CD14-positive monocyte (primary cell): ENCODE measurements at regions not wholly inside any gene's neighbourhood (a gene's known extent, or its start where the extent isn't known, plus 50 kb on each side); places are given as distances from the start of the nearest gene placed in this dataset.

Source experiments
- DNase-seq, 3 donors: peaks; one replicate each; pipeline ENCODE4 v3.0.0-alpha.2; 2011 to 2022
- H2AFZ ChIP-seq: 2 replicates; pipeline ENCODE4 v1.6.0; 2012; ENCODE audit warnings: mild to moderate bottlenecking, low read depth, low read length, inconsistent platforms; ENCODE audit not compliant: insufficient read depth, poor library complexity, severe bottlenecking
- H3K27ac ChIP-seq, 2 donors: 1 replicate in 1 of 2; 2 replicates in 1 of 2; pipeline ENCODE4 v1.5.1; 2012 to 2013; ENCODE audit warnings: low read length in 2 of 2, control low read depth in 1 of 2, inconsistent platforms in 1 of 2, low read depth in 1 of 2, mild to moderate bottlenecking in 1 of 2
- H3K27me3 ChIP-seq, 2 donors: one replicate each; pipeline versions ENCODE4 v1.6.0 to v1.6.1; 2011 to 2013; ENCODE audit warnings: low read length in 2 of 2; ENCODE audit not compliant: control insufficient read depth in 2 of 2, insufficient read depth in 2 of 2
- H3K36me3 ChIP-seq, 2 donors: replicated peaks in 1 of 2; 1 replicate in 1 of 2; 2 replicates in 1 of 2; pipeline versions ENCODE4 v1.5.1 to v1.6.1; 2012 to 2013; ENCODE audit warnings: low read length in 2 of 2, control low read depth in 1 of 2, inconsistent platforms in 1 of 2, mild to moderate bottlenecking in 1 of 2; ENCODE audit not compliant: insufficient read depth in 2 of 2, control insufficient read depth in 1 of 2
- H3K4me1 ChIP-seq, 2 donors: 1 replicate in 1 of 2; 2 replicates in 1 of 2; pipeline versions ENCODE4 v1.5.1 to v1.6.1; 2012 to 2013; ENCODE audit warnings: low read length in 2 of 2, control low read depth in 1 of 2, inconsistent platforms in 1 of 2, mild to moderate bottlenecking in 1 of 2, moderate library complexity in 1 of 2; ENCODE audit not compliant: insufficient read depth in 2 of 2, control insufficient read depth in 1 of 2
- H3K4me2 ChIP-seq: replicated peaks from 2 replicates; pipeline ENCODE3; 2012; ENCODE audit warnings: low read length, moderate library complexity, mild to moderate bottlenecking; ENCODE audit not compliant: poor library complexity, severe bottlenecking; ENCODE audit errors: extremely low read depth
- H3K4me3 ChIP-seq, 3 experiments: fragments of 200-600 bp in 1 of 3; sonication (generic) in 1 of 3; replicated peaks in 1 of 3; 1 replicate in 2 of 3; 2 replicates in 1 of 3; pipeline ENCODE4 v1.5.1; 2011 to 2013; ENCODE audit warnings: low read length in 3 of 3, mild to moderate bottlenecking in 3 of 3, control low read depth in 2 of 3, low read depth in 2 of 3, inconsistent platforms in 1 of 3, moderate library complexity in 1 of 3
- H3K79me2 ChIP-seq: 2 replicates; pipeline ENCODE4 v1.6.0; 2012; ENCODE audit warnings: mild to moderate bottlenecking, control low read depth, inconsistent platforms, low read length, moderate library complexity; ENCODE audit not compliant: insufficient read depth
- H3K9ac ChIP-seq: 2 replicates; pipeline ENCODE4 v1.6.0; 2017; ENCODE audit warnings: low read length, mild to moderate bottlenecking; ENCODE audit not compliant: insufficient read depth, poor library complexity, severe bottlenecking
- H3K9me3 ChIP-seq, 2 donors: replicated peaks in 1 of 2; 1 replicate in 1 of 2; 2 replicates in 1 of 2; pipeline versions ENCODE4 v1.5.1 to v1.6.1; 2012 to 2013; ENCODE audit warnings: low read length in 2 of 2, control low read depth in 1 of 2; ENCODE audit not compliant: control insufficient read depth in 1 of 2, insufficient read depth in 1 of 2
- H4K20me1 ChIP-seq: 2 replicates; pipeline ENCODE4 v1.6.0; 2012; ENCODE audit warnings: mild to moderate bottlenecking, low read length, control low read depth, moderate library complexity; ENCODE audit not compliant: insufficient read depth
- H3K27ac Mint-ChIP-seq, 7 donors: one replicate each; pipeline ENCODE4 v1.8.0; 2020; ENCODE audit warnings: mild to moderate bottlenecking in 7 of 7, mixed read lengths in 7 of 7, moderate library complexity in 6 of 7, inconsistent platforms in 2 of 7
- H3K27me3 Mint-ChIP-seq, 3 donors: one replicate each; pipeline ENCODE4 v1.8.0; 2021 to 2022; ENCODE audit warnings: low read depth in 3 of 3, mild to moderate bottlenecking in 3 of 3, mixed read lengths in 3 of 3, moderate library complexity in 3 of 3, inconsistent platforms in 1 of 3
- H3K36me3 Mint-ChIP-seq, 2 donors: one replicate each; pipeline ENCODE4 v1.8.0; 2020; ENCODE audit warnings: mixed read lengths in 2 of 2, inconsistent platforms in 1 of 2, mild to moderate bottlenecking in 1 of 2
- H3K4me1 Mint-ChIP-seq: one replicate; pipeline ENCODE4 v1.8.0; 2020; ENCODE audit warnings: mild to moderate bottlenecking, mixed read lengths
- H3K4me3 Mint-ChIP-seq, 2 donors: one replicate each; pipeline ENCODE4 v1.8.0; 2020; ENCODE audit warnings: mild to moderate bottlenecking in 2 of 2, mixed read lengths in 2 of 2, moderate library complexity in 1 of 2
- H3K9me3 Mint-ChIP-seq, 7 donors: one replicate each; pipeline ENCODE4 v1.8.0; 2020 to 2022; ENCODE audit warnings: mixed read lengths in 7 of 7, mild to moderate bottlenecking in 6 of 7, moderate library complexity in 6 of 7, inconsistent platforms in 2 of 7
- WGBS: methylation state at CpG from one replicate; pipeline ENCODE4 v1.1.5; 2013; ENCODE audit warnings: missing lambda C conversion rate; ENCODE audit not compliant: insufficient coverage; 5-methylcytosine and 5-hydroxymethylcytosine counted together
- intact Hi-C, 2 donors: fragments of 100-400 bp; cut with micrococcal nuclease; formaldehyde crosslinking; loops; one replicate each; pipeline versions ENCODE4 v1.15.0 to v1.15.1; 2023
- TF ChIP-seq, protein P1 (sequence below): fragments of 200-600 bp; IDR thresholded peaks from one replicate; pipeline ENCODE4 v1.8.0; 2022; ENCODE audit warnings: antibody characterized with exemption, mild to moderate bottlenecking

DNA sequence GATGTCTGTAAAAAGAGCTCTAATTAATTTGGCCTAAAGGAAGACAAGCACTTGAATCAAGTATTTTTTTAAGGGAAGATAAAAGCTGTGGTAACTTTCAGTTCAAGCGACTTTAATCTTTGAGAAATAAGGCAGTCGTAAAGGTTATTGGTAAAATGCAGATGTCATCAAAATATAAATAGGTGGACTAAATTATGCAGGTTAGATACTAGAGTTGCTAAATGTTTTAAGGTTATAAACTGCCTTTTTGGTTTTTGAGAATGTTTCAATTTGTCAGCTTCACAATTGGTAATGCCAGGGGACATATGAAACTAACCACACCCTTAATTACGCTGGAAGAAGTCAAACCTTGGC, 159.5 kb upstream of the OLIG3 start:
- no peaks in the 10 kb centered on the region for H3K36me3 Mint-ChIP-seq
- Histone ChIP-seq H3K27me3 (no peaks in the 10 kb centered on the region), H3K4me2 (no peak overlapping the region), H3K79me2 (no peaks in the 10 kb centered on the region), H3K27ac (no peak overlapping the region), H4K20me1 (no peaks in the 10 kb centered on the region), H2AFZ (no peak overlapping the region), H3K9me3 (peaks cover 18 to 42% of the 10 kb centered on the region in 2 donors), H3K36me3 (no peaks in the 10 kb centered on the region), H3K9ac (no peak overlapping the region), H3K4me3 (no peak overlapping the region), H3K4me1 (no peaks in the 10 kb centered on the region)
- intact Hi-C loops: no loop called here
- H3K9me3 Mint-ChIP-seq: peaks cover 9 to 47% (median 35%) of the 10 kb centered on the region in 7 donors
- H3K27me3 Mint-ChIP-seq: peaks cover 0 to 6% (median 2%) of the 10 kb centered on the region in 3 donors
- 100% methylated on average over 2 of the region's 3 CpGs for WGBS
- TF ChIP-seq, protein P1, sequence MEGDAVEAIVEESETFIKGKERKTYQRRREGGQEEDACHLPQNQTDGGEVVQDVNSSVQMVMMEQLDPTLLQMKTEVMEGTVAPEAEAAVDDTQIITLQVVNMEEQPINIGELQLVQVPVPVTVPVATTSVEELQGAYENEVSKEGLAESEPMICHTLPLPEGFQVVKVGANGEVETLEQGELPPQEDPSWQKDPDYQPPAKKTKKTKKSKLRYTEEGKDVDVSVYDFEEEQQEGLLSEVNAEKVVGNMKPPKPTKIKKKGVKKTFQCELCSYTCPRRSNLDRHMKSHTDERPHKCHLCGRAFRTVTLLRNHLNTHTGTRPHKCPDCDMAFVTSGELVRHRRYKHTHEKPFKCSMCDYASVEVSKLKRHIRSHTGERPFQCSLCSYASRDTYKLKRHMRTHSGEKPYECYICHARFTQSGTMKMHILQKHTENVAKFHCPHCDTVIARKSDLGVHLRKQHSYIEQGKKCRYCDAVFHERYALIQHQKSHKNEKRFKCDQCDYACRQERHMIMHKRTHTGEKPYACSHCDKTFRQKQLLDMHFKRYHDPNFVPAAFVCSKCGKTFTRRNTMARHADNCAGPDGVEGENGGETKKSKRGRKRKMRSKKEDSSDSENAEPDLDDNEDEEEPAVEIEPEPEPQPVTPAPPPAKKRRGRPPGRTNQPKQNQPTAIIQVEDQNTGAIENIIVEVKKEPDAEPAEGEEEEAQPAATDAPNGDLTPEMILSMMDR: no peak
- no peak overlapping the region for H3K27ac Mint-ChIP-seq
- H3K4me1 Mint-ChIP-seq: no peaks in the 10 kb centered on the region
- DNase-seq: no peak
- H3K4me3 Mint-ChIP-seq: no peak overlapping the region

DNA sequence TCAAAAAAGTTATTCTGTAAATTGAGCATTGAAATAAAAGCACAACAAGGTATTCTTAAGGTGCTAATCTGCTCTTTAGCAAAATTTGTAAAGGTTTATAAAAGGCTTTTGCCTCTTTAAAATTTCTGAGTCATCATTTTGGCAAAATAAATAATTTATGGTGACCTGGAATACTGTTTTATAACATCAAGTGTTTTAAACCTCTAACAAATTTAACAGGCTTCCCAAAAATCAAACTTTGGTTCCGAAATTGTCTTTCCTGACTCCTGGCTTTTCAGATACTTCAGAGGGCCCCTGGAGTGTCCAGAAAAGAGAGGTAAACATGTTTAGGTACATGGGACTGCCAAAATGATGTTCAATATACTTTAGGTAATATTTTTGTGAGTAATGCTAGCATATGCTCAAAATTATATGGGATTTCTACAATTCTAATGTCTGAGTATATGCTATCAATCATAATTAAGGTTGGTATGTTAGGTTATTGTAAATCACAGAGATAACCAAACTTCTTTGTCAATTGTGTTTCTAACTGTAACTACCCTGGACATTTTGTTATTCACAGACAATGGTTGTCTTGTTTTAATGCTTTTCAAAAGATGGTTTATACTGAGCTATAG, 160.3 kb upstream of the OLIG3 start:
- peaks cover 0 to 4% (median 2%) of the 10 kb centered on the region in 3 donors for H3K27me3 Mint-ChIP-seq
- no peaks in the 10 kb centered on the region for H3K4me1 ChIP-seq
- no peaks in the 10 kb centered on the region for H3K27me3 ChIP-seq
- H3K79me2 ChIP-seq: no peaks in the 10 kb centered on the region
- WGBS: no CpG with 5 or more reads among the region's 1 CpG
- H3K4me3 Mint-ChIP-seq: no peak overlapping the region
- H3K4me1 Mint-ChIP-seq: no peaks in the 10 kb centered on the region
- H3K27ac Mint-ChIP-seq: no peak overlapping the region
- no peak overlapping the region for H3K9ac ChIP-seq
- no peak overlapping the region for H3K4me3 ChIP-seq
- no peak overlapping the region for H2AFZ ChIP-seq
- H3K9me3 Mint-ChIP-seq: peaks cover 9 to 47% (median 35%) of the 10 kb centered on the region in 7 donors
- no peak for DNase-seq
- no peaks in the 10 kb centered on the region for H4K20me1 ChIP-seq
- TF ChIP-seq, protein P1: no peak
- H3K27ac ChIP-seq: no peak overlapping the region
- peaks cover 18 to 42% of the 10 kb centered on the region in 2 donors for H3K9me3 ChIP-seq
- no peaks in the 10 kb centered on the region for H3K36me3 Mint-ChIP-seq
- intact Hi-C loops: no loop called here
- no peaks in the 10 kb centered on the region for H3K36me3 ChIP-seq
- H3K4me2 ChIP-seq: no peak overlapping the region
